ENCODE measurements at regions not wholly inside any gene's neighbourhood (a gene's known extent, or its start where the extent isn't known, plus 50 kb on each side); places are given as distances from the start of the nearest gene placed in this dataset.

DNA sequence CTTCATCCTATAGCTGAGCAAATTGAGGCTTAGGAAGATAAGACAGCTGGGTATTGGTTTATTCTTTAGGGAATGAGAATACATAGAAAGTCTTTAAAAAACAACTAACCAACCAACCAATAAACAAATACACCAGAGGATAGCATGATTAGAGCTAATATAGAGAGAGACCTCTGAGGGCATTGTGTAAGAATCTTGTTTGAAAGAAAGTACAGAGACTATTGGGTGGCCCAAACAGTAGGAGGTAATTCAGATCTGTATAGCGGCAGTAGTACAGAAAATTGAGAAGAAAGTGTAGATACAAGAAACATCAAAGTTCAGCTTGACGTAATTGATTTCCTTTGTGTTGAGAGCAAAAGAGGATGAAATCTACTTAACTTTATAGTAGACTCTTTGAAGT is 1951.0 kb upstream of the ADGRL3 start (continued):
- TF ChIP-seq, protein P1, sequence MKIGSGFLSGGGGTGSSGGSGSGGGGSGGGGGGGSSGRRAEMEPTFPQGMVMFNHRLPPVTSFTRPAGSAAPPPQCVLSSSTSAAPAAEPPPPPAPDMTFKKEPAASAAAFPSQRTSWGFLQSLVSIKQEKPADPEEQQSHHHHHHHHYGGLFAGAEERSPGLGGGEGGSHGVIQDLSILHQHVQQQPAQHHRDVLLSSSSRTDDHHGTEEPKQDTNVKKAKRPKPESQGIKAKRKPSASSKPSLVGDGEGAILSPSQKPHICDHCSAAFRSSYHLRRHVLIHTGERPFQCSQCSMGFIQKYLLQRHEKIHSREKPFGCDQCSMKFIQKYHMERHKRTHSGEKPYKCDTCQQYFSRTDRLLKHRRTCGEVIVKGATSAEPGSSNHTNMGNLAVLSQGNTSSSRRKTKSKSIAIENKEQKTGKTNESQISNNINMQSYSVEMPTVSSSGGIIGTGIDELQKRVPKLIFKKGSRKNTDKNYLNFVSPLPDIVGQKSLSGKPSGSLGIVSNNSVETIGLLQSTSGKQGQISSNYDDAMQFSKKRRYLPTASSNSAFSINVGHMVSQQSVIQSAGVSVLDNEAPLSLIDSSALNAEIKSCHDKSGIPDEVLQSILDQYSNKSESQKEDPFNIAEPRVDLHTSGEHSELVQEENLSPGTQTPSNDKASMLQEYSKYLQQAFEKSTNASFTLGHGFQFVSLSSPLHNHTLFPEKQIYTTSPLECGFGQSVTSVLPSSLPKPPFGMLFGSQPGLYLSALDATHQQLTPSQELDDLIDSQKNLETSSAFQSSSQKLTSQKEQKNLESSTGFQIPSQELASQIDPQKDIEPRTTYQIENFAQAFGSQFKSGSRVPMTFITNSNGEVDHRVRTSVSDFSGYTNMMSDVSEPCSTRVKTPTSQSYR (CRISPR knock-in tag; IDR thresholded peaks at IDR 0.05; ENCODE audit: borderline replicate concordance) = no peak
- TF ChIP-seq ZNF17 (CRISPR knock-in tag; IDR thresholded peaks at IDR 0.05) (no peak), ZMAT5 (CRISPR knock-in tag; IDR thresholded peaks at IDR 0.05; ENCODE audit: borderline replicate concordance, low read depth) (no peak)

- TF ChIP-seq U2AF2 (IDR thresholded peaks at IDR 0.05; ENCODE audit: low read depth, low read length) = no peak
- TF ChIP-seq NFYC (CRISPR knock-in tag; IDR thresholded peaks at IDR 0.05) = no peak
- TF ChIP-seq GABPB1 (CRISPR knock-in tag; IDR thresholded peaks at IDR 0.05) = no peak
- TF ChIP-seq SMAD9 (CRISPR knock-in tag; IDR thresholded peaks at IDR 0.05) = no peak
- TF ChIP-seq KDM3A (CRISPR knock-in tag; IDR thresholded peaks at IDR 0.05; ENCODE audit: low read depth) = no peak
- no TSS peak for BruUV-seq (replicated peaks)
- no peak for DNase-seq (ENCODE audit: low spot score)
- in situ Hi-C loops (cut with HindIII; ENCODE audit: extremely low pct_ligation_motif_present, low pct_unique_long_range_greater_than_20kb) (no loop called here), intact Hi-C loops (cut with micrococcal nuclease; ENCODE audit: unreplicated experiment) (no loop called here)
- no peak overlapping the region for H3K27ac ChIP-seq (ENCODE audit: extremely low read length, insufficient read depth, low read length)
- no peak overlapping the region for H3K4me2 ChIP-seq (ENCODE audit: low read depth, low read length)
- ChIA-PET CTCF (ENCODE audit: low intra/inter-chr PET ratio, low total read pairs) (no interaction called here), POLR2A (no interaction called here)
- FAIRE-seq = no peak
- no peak for ATAC-seq
- WGBS (ENCODE audit: low lambda C conversion rate) = 1% methylated on average over 2 of the region's 2 CpGs
- H3K79me2 ChIP-seq (ENCODE audit: insufficient read depth, low read length) = no peaks in the 10 kb centered on the region
- H3K9me3 ChIP-seq (ENCODE audit: low read length) = no peaks in the 10 kb centered on the region
- no peaks in the 10 kb centered on the region for H3K4me1 ChIP-seq (ENCODE audit: insufficient read depth, low read length)
- H3K36me3 ChIP-seq (replicated peaks in 1 of 2; ENCODE audit: control insufficient read depth in 1 of 2, insufficient read depth in 2 of 2, low read length in 2 of 2) = no peaks in the 10 kb centered on the region
- no peaks in the 10 kb centered on the region for H3K27me3 ChIP-seq (ENCODE audit: control insufficient read depth in 1 of 2, insufficient read depth in 2 of 2, low read length in 2 of 2)
- no peak overlapping the region for H2AFZ ChIP-seq (ENCODE audit: low read length)
- H3K9ac ChIP-seq (ENCODE audit: insufficient read depth, low read depth, low read length) = no peak overlapping the region
- no peaks in the 10 kb centered on the region for H4K20me1 ChIP-seq (ENCODE audit: insufficient read depth, low read length)
- no peak overlapping the region for H3K4me3 ChIP-seq (replicated peaks in 1 of 3; ENCODE audit: insufficient read depth in 1 of 3, low read depth in 2 of 3, low read length in 3 of 3)
Observed at GRCh38 chr4:59258002-59258401, 1942.1 kb upstream of the ADGRL3 start.
